HL-60 (cell line): ENCODE measurements at regions not wholly inside any gene's neighbourhood (a gene's known extent, or its start where the extent isn't known, plus 50 kb on each side); places are given as distances from the start of the nearest gene placed in this dataset.

Experiments used
- GABPA ChIP-seq: IDR thresholded peaks from 2 replicates; pipeline ENCODE4 v1.6.1; 2012; ENCODE audit warnings: low read depth
- POLR2AphosphoS5 ChIP-seq: IDR thresholded peaks from 2 replicates; pipeline ENCODE4 v1.6.1; 2012; ENCODE audit warnings: low read depth
- SPI1 ChIP-seq: IDR thresholded peaks from 2 replicates; pipeline ENCODE4 v1.6.1; 2012; ENCODE audit warnings: low read depth, mild to moderate bottlenecking, borderline replicate concordance
- TF ChIP-seq, protein P1 (sequence below): IDR thresholded peaks from one replicate; pipeline ENCODE4 v1.5.1; 2011; ENCODE audit warnings: low read length, control low read depth, inconsistent platforms; ENCODE audit not compliant: insufficient read depth
- TF ChIP-seq, protein P2 (sequence below): IDR thresholded peaks from 2 replicates; pipeline ENCODE4 v1.6.1; 2012; ENCODE audit warnings: low read depth; ENCODE audit not compliant: insufficient replicate concordance

DNA sequence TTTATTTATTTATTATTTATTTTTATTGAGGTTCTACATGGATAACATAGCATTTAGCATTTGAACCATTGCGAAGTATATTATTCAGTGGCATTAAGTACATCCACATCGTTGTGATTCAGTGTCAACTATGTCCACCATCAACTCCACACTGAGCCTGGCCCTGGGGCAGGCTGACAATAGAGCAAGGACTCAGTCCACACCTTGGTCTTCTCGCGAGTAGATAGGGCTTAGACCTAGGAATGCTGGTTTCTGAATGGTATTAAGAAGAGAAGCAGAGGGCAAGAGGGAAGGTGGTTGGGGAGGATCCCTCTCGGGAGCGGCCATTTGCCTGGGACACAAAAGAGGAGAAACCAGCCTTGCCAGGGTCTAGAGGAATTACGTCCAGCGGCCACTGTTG, 599.2 kb upstream of the MGMT start:
- TF ChIP-seq, protein P1, sequence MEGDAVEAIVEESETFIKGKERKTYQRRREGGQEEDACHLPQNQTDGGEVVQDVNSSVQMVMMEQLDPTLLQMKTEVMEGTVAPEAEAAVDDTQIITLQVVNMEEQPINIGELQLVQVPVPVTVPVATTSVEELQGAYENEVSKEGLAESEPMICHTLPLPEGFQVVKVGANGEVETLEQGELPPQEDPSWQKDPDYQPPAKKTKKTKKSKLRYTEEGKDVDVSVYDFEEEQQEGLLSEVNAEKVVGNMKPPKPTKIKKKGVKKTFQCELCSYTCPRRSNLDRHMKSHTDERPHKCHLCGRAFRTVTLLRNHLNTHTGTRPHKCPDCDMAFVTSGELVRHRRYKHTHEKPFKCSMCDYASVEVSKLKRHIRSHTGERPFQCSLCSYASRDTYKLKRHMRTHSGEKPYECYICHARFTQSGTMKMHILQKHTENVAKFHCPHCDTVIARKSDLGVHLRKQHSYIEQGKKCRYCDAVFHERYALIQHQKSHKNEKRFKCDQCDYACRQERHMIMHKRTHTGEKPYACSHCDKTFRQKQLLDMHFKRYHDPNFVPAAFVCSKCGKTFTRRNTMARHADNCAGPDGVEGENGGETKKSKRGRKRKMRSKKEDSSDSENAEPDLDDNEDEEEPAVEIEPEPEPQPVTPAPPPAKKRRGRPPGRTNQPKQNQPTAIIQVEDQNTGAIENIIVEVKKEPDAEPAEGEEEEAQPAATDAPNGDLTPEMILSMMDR: no peak
- TF ChIP-seq POLR2AphosphoS5 (no peak), SPI1 (no peak), GABPA (no peak)
- TF ChIP-seq, protein P2, sequence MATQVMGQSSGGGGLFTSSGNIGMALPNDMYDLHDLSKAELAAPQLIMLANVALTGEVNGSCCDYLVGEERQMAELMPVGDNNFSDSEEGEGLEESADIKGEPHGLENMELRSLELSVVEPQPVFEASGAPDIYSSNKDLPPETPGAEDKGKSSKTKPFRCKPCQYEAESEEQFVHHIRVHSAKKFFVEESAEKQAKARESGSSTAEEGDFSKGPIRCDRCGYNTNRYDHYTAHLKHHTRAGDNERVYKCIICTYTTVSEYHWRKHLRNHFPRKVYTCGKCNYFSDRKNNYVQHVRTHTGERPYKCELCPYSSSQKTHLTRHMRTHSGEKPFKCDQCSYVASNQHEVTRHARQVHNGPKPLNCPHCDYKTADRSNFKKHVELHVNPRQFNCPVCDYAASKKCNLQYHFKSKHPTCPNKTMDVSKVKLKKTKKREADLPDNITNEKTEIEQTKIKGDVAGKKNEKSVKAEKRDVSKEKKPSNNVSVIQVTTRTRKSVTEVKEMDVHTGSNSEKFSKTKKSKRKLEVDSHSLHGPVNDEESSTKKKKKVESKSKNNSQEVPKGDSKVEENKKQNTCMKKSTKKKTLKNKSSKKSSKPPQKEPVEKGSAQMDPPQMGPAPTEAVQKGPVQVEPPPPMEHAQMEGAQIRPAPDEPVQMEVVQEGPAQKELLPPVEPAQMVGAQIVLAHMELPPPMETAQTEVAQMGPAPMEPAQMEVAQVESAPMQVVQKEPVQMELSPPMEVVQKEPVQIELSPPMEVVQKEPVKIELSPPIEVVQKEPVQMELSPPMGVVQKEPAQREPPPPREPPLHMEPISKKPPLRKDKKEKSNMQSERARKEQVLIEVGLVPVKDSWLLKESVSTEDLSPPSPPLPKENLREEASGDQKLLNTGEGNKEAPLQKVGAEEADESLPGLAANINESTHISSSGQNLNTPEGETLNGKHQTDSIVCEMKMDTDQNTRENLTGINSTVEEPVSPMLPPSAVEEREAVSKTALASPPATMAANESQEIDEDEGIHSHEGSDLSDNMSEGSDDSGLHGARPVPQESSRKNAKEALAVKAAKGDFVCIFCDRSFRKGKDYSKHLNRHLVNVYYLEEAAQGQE: no peak
